ENCODE measurements at regions not wholly inside any gene's neighbourhood (a gene's known extent, or its start where the extent isn't known, plus 50 kb on each side); places are given as distances from the start of the nearest gene placed in this dataset.

- ATAC-seq (no peak), DNase-seq (ENCODE audit: low spot score) (no peak)
- no peak for TF ChIP-seq NR2C2 (CRISPR knock-in tag; IDR thresholded peaks at IDR 0.05)
- no peak for TF ChIP-seq ZMAT4 (CRISPR knock-in tag; IDR thresholded peaks at IDR 0.05)
- no peak for TF ChIP-seq GRHL2 (CRISPR knock-in tag; IDR thresholded peaks at IDR 0.05; ENCODE audit: insufficient replicate concordance, severe bottlenecking)
- no peak for TF ChIP-seq ZNF425 (CRISPR knock-in tag; conservative IDR thresholded peaks at IDR 0.05)
- no peak for TF ChIP-seq TP53 (CRISPR knock-in tag; IDR thresholded peaks at IDR 0.05)
- no peak for TF ChIP-seq RORB (CRISPR knock-in tag; IDR thresholded peaks at IDR 0.05)
- no peak for TF ChIP-seq ATF3 (CRISPR knock-in tag; conservative IDR thresholded peaks at IDR 0.05)
- no peak for TF ChIP-seq ZNF317 (CRISPR knock-in tag; IDR thresholded peaks at IDR 0.05; ENCODE audit: borderline replicate concordance, low read depth)
- TF ChIP-seq SOX15 (CRISPR knock-in tag; IDR thresholded peaks at IDR 0.05): no peak
- no peak for TF ChIP-seq SMAD3 (CRISPR knock-in tag; IDR thresholded peaks at IDR 0.05; ENCODE audit: borderline replicate concordance)
- TF ChIP-seq E2F1 (CRISPR knock-in tag; IDR thresholded peaks at IDR 0.05): no peak
- no peak for TF ChIP-seq MLX (CRISPR knock-in tag; IDR thresholded peaks at IDR 0.05)
- no peak for TF ChIP-seq OVOL2 (CRISPR knock-in tag; IDR thresholded peaks at IDR 0.05; ENCODE audit: borderline replicate concordance)
- no peak for TF ChIP-seq MYBL2 (CRISPR knock-in tag; IDR thresholded peaks at IDR 0.05)
- TF ChIP-seq TCF7 (CRISPR knock-in tag; IDR thresholded peaks at IDR 0.05; ENCODE audit: low read depth): no peak
- no peak for TF ChIP-seq FOXK1 (CRISPR knock-in tag; IDR thresholded peaks at IDR 0.05)
- no peak for TF ChIP-seq NFATC4 (CRISPR knock-in tag; IDR thresholded peaks at IDR 0.05)
- no peak for TF ChIP-seq E2F5 (CRISPR knock-in tag; IDR thresholded peaks at IDR 0.05)
- H3K36me3 Mint-ChIP-seq: peaks cover 8% of the 10 kb centered on the region
- no peak overlapping the region for H3K4me3 Mint-ChIP-seq
- H3K9me3 Mint-ChIP-seq: peaks cover 27% of the 10 kb centered on the region
- H3K27me3 Mint-ChIP-seq (ENCODE audit: low read depth): no peaks in the 10 kb centered on the region
- CTCF ChIA-PET: no interaction called here
- H3K4me1 Mint-ChIP-seq: no peaks in the 10 kb centered on the region
- POLR2A ChIA-PET: no interaction called here
- H3K27ac Mint-ChIP-seq: no peak overlapping the region
Observed at GRCh38 chr13:90405301-90405700, 942.2 kb upstream of the MIR17HG start.

GRCh38 chr13:90412980-90413379 is 934.5 kb upstream of the MIR17HG start:
- H3K4me3 Mint-ChIP-seq: no peak overlapping the region
- ATAC-seq: no peak
- H3K27ac Mint-ChIP-seq: no peak overlapping the region
- no peaks in the 10 kb centered on the region for H3K27me3 Mint-ChIP-seq (ENCODE audit: low read depth)
- peaks cover 3% of the 10 kb centered on the region; the same call in 1 of the 2 replicates for H3K9me3 Mint-ChIP-seq
- DNase-seq (ENCODE audit: low spot score): no peak
- H3K4me1 Mint-ChIP-seq: peaks cover 25% of the 10 kb centered on the region
- ChIA-PET POLR2A (no interaction called here), CTCF (no interaction called here)
- no peaks in the 10 kb centered on the region for H3K36me3 Mint-ChIP-seq
- TF ChIP-seq ATF6 (CRISPR knock-in tag; IDR thresholded peaks at IDR 0.05): no peak
- TF ChIP-seq RORB (CRISPR knock-in tag; IDR thresholded peaks at IDR 0.05): no peak
- TF ChIP-seq MAX (CRISPR knock-in tag; IDR thresholded peaks at IDR 0.05): no peak
- TF ChIP-seq AFF4 (CRISPR knock-in tag; IDR thresholded peaks at IDR 0.05; ENCODE audit: borderline replicate concordance): no peak
- TF ChIP-seq ATF3 (CRISPR knock-in tag; conservative IDR thresholded peaks at IDR 0.05): no peak
- no peak for TF ChIP-seq SOX15 (CRISPR knock-in tag; IDR thresholded peaks at IDR 0.05)
- no peak for TF ChIP-seq CREB1 (CRISPR knock-in tag; IDR thresholded peaks at IDR 0.05)
- no peak for TF ChIP-seq PRRX2 (CRISPR knock-in tag; IDR thresholded peaks at IDR 0.05)
- TF ChIP-seq ZNF121 (CRISPR knock-in tag; IDR thresholded peaks at IDR 0.05): no peak
- TF ChIP-seq ZNF219 (CRISPR knock-in tag; IDR thresholded peaks at IDR 0.05; ENCODE audit: borderline replicate concordance): no peak
